ENCODE measurements at regions not wholly inside any gene's neighbourhood (a gene's known extent, or its start where the extent isn't known, plus 50 kb on each side); places are given as distances from the start of the nearest gene placed in this dataset.

DNA sequence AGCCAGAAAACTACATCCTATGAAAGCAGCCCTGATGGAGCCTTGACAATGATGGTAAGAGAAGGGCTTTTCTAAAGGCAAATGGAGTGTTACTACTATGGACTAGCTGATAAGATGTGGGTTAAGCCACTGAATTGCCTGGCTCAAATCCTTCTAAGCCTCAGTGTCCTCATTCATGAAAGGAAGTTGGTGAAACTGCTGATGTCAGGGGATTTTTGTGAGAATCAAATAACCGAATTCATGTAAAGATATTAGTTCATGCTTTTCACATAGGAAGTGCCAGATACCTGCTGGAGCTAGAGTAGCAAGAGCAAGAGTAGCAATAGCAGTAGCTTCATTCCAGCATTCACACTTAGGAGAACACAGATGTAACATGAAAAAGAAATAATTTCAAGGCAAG lies 417.0 kb downstream of the METTL4 start:
- TF ChIP-seq, protein P1, sequence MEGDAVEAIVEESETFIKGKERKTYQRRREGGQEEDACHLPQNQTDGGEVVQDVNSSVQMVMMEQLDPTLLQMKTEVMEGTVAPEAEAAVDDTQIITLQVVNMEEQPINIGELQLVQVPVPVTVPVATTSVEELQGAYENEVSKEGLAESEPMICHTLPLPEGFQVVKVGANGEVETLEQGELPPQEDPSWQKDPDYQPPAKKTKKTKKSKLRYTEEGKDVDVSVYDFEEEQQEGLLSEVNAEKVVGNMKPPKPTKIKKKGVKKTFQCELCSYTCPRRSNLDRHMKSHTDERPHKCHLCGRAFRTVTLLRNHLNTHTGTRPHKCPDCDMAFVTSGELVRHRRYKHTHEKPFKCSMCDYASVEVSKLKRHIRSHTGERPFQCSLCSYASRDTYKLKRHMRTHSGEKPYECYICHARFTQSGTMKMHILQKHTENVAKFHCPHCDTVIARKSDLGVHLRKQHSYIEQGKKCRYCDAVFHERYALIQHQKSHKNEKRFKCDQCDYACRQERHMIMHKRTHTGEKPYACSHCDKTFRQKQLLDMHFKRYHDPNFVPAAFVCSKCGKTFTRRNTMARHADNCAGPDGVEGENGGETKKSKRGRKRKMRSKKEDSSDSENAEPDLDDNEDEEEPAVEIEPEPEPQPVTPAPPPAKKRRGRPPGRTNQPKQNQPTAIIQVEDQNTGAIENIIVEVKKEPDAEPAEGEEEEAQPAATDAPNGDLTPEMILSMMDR (IDR thresholded peaks at IDR 0.05; ENCODE audit: borderline replicate concordance, extremely low read depth, low read length, poor library complexity, severe bottlenecking) = no peak
- no peak for TF ChIP-seq EZH2 (IDR thresholded peaks at IDR 0.05; ENCODE audit: borderline replicate concordance, low read depth, low read length, severe bottlenecking)

Data from DND-41 (cell line).